Neural cell (in vitro differentiated cells): ENCODE measurements at regions not wholly inside any gene's neighbourhood (a gene's known extent, or its start where the extent isn't known, plus 50 kb on each side); places are given as distances from the start of the nearest gene placed in this dataset.

Source experiments
- H2AFZ ChIP-seq: fragments of 200-600, 300-800 bp; sonication (generic), shearing (Covaris generic); 2 replicates; pipeline ENCODE4 v1.6.0; 2014; ENCODE audit warnings: low read depth, mild to moderate bottlenecking, antibody characterized with exemption, low read length, moderate library complexity
- H3F3A ChIP-seq: fragments of 200-600 bp; shearing (Covaris generic); 2 replicates; pipeline ENCODE4 v1.6.1; 2016; ENCODE audit warnings: mild to moderate bottlenecking, moderate library complexity, mixed read lengths, antibody characterized with exemption, low read length; ENCODE audit not compliant: insufficient read depth, poor library complexity, severe bottlenecking
- H3K27ac ChIP-seq: fragments of 200-600, 300-800 bp; sonication (generic), shearing (Covaris generic); 2 replicates; pipeline ENCODE4 v1.5.1; 2014; ENCODE audit warnings: mild to moderate bottlenecking, low read length, moderate library complexity
- H3K27me3 ChIP-seq: fragments of 300-800, 200-600 bp; sonication (generic), shearing (Covaris generic); 2 replicates; pipeline ENCODE4 v1.6.0; 2014; ENCODE audit warnings: mild to moderate bottlenecking, low read depth, low read length, moderate library complexity; ENCODE audit not compliant: insufficient read depth
- H3K36me3 ChIP-seq: fragments of 300-800, 200-600 bp; sonication (generic), shearing (Covaris generic); 2 replicates; pipeline ENCODE4 v1.5.1; 2014; ENCODE audit warnings: mild to moderate bottlenecking, antibody characterized with exemption, low read length, moderate library complexity; ENCODE audit not compliant: insufficient read depth
- H3K4me2 ChIP-seq: fragments of 300-800, 200-600 bp; sonication (generic), shearing (Covaris generic); 2 replicates; pipeline ENCODE4 v1.6.0; 2014; ENCODE audit warnings: mild to moderate bottlenecking, low read length
- H3K4me3 ChIP-seq: fragments of 300-800, 200-600 bp; sonication (generic), shearing (Covaris generic); 2 replicates; pipeline ENCODE4 v1.5.1; 2014; ENCODE audit warnings: mild to moderate bottlenecking, low read length, moderate library complexity
- H3K79me2 ChIP-seq: fragments of 200-600 bp; shearing (Covaris generic); replicated peaks from 2 replicates; pipeline ENCODE4 v1.6.0; 2014; ENCODE audit warnings: mild to moderate bottlenecking, low read length, moderate library complexity; ENCODE audit not compliant: insufficient read depth
- H3K9ac ChIP-seq: fragments of 300-800, 200-600 bp; sonication (generic), shearing (Covaris generic); 2 replicates; pipeline ENCODE4 v1.6.1; 2016; ENCODE audit warnings: mild to moderate bottlenecking, low read length, mixed read lengths
- H3K9me2 ChIP-seq: fragments of 200-600 bp; shearing (Covaris generic); 2 replicates; pipeline ENCODE4 v1.6.1; 2016; ENCODE audit warnings: mild to moderate bottlenecking, low read length, mixed read lengths; ENCODE audit not compliant: insufficient read depth
- H3K9me3 ChIP-seq: fragments of 200-600, 300-800 bp; sonication (generic), shearing (Covaris generic); 2 replicates; pipeline ENCODE4 v1.6.1; 2016; ENCODE audit warnings: mild to moderate bottlenecking, mixed run types, low read length, moderate library complexity, mixed read lengths
- H4K20me1 ChIP-seq: fragments of 200-600 bp; shearing (Covaris generic); 2 replicates; pipeline ENCODE4 v1.6.1; 2016; ENCODE audit warnings: mild to moderate bottlenecking, mixed run types; ENCODE audit not compliant: insufficient read depth
- EP300 ChIP-seq: fragments of 450-650 bp; conservative IDR thresholded peaks from 2 replicates; pipeline ENCODE4 v1.6.1; 2014; ENCODE audit warnings: antibody characterized with exemption, mild to moderate bottlenecking, moderate library complexity; ENCODE audit not compliant: poor library complexity, severe bottlenecking
- EZH2 ChIP-seq: fragments of 200-600, 300-800 bp; shearing (Covaris generic), sonication (generic); IDR thresholded peaks from 2 replicates; pipeline ENCODE4 v1.6.1; 2014; ENCODE audit warnings: antibody characterized with exemption, low read length, borderline replicate concordance, mild to moderate bottlenecking; ENCODE audit not compliant: insufficient read depth, poor library complexity, severe bottlenecking
- MXI1 ChIP-seq: fragments of 450-650 bp; conservative IDR thresholded peaks from 2 replicates; pipeline ENCODE4 v1.6.1; 2014; ENCODE audit warnings: antibody characterized with exemption, mild to moderate bottlenecking; ENCODE audit not compliant: poor library complexity, severe bottlenecking
- POLR2AphosphoS5 ChIP-seq: IDR thresholded peaks from 2 replicates; pipeline ENCODE4 v1.6.1; 2012
- RAD21 ChIP-seq: fragments of 450-650 bp; conservative IDR thresholded peaks from 2 replicates; pipeline ENCODE4 v1.6.1; 2014; ENCODE audit warnings: antibody characterized with exemption, mild to moderate bottlenecking, moderate library complexity
- SMC3 ChIP-seq: fragments of 450-650 bp; conservative IDR thresholded peaks from 2 replicates; pipeline ENCODE4 v1.6.1; 2014; ENCODE audit warnings: antibody characterized with exemption, mild to moderate bottlenecking, moderate library complexity; ENCODE audit not compliant: poor library complexity
- TAF1 ChIP-seq: IDR thresholded peaks from 2 replicates; pipeline ENCODE4 v1.6.1; 2012; ENCODE audit warnings: low read depth
- TF ChIP-seq, protein P1 (sequence below): IDR thresholded peaks from 2 replicates; pipeline ENCODE4 v1.6.1; 2012; ENCODE audit warnings: borderline replicate concordance
- TF ChIP-seq, protein P2 (sequence below): fragments of 450-650 bp; IDR thresholded peaks from 2 replicates; pipeline ENCODE4 v1.5.1; 2014; ENCODE audit warnings: antibody characterized with exemption, mild to moderate bottlenecking, moderate library complexity; ENCODE audit not compliant: poor library complexity, severe bottlenecking

DNA sequence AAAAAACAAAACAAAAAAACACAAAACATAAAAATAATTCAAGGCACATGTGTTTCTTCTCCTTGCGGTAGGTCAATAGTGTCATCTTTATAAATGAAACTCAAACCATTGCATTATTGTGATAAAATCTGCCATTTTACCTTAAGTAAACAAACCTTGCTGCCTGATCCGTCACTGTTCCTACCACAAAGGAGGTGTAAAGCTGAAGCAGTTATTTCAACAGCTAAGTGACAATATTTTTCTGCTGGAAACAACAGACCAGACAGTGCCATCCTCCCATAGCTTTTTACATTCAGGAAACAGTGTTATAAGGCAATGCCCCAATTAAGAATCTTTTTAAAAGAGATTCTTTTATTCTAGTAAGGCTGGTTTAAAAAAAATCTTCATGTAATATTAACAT is 242.7 kb downstream of the PPP1R2C start:
- Histone ChIP-seq H3F3A (no peaks in the 10 kb centered on the region), H3K4me3 (no peak overlapping the region), H3K36me3 (no peaks in the 10 kb centered on the region), H4K20me1 (no peaks in the 10 kb centered on the region), H3K9me2 (no peaks in the 10 kb centered on the region), H3K79me2 (no peaks in the 10 kb centered on the region), H3K9me3 (no peaks in the 10 kb centered on the region), H3K9ac (no peak overlapping the region), H3K27me3 (no peaks in the 10 kb centered on the region), H2AFZ (no peak overlapping the region), H3K4me2 (no peak overlapping the region), H3K27ac (no peak overlapping the region)
- TF ChIP-seq POLR2AphosphoS5 = no peak
- no peak for TF ChIP-seq EZH2
- no peak for TF ChIP-seq RAD21
- no peak for TF ChIP-seq SMC3
- TF ChIP-seq, protein P1, sequence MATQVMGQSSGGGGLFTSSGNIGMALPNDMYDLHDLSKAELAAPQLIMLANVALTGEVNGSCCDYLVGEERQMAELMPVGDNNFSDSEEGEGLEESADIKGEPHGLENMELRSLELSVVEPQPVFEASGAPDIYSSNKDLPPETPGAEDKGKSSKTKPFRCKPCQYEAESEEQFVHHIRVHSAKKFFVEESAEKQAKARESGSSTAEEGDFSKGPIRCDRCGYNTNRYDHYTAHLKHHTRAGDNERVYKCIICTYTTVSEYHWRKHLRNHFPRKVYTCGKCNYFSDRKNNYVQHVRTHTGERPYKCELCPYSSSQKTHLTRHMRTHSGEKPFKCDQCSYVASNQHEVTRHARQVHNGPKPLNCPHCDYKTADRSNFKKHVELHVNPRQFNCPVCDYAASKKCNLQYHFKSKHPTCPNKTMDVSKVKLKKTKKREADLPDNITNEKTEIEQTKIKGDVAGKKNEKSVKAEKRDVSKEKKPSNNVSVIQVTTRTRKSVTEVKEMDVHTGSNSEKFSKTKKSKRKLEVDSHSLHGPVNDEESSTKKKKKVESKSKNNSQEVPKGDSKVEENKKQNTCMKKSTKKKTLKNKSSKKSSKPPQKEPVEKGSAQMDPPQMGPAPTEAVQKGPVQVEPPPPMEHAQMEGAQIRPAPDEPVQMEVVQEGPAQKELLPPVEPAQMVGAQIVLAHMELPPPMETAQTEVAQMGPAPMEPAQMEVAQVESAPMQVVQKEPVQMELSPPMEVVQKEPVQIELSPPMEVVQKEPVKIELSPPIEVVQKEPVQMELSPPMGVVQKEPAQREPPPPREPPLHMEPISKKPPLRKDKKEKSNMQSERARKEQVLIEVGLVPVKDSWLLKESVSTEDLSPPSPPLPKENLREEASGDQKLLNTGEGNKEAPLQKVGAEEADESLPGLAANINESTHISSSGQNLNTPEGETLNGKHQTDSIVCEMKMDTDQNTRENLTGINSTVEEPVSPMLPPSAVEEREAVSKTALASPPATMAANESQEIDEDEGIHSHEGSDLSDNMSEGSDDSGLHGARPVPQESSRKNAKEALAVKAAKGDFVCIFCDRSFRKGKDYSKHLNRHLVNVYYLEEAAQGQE = no peak
- TF ChIP-seq MXI1 = no peak
- no peak for TF ChIP-seq TAF1
- no peak for TF ChIP-seq EP300
- TF ChIP-seq, protein P2, sequence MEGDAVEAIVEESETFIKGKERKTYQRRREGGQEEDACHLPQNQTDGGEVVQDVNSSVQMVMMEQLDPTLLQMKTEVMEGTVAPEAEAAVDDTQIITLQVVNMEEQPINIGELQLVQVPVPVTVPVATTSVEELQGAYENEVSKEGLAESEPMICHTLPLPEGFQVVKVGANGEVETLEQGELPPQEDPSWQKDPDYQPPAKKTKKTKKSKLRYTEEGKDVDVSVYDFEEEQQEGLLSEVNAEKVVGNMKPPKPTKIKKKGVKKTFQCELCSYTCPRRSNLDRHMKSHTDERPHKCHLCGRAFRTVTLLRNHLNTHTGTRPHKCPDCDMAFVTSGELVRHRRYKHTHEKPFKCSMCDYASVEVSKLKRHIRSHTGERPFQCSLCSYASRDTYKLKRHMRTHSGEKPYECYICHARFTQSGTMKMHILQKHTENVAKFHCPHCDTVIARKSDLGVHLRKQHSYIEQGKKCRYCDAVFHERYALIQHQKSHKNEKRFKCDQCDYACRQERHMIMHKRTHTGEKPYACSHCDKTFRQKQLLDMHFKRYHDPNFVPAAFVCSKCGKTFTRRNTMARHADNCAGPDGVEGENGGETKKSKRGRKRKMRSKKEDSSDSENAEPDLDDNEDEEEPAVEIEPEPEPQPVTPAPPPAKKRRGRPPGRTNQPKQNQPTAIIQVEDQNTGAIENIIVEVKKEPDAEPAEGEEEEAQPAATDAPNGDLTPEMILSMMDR = no peak

DNA sequence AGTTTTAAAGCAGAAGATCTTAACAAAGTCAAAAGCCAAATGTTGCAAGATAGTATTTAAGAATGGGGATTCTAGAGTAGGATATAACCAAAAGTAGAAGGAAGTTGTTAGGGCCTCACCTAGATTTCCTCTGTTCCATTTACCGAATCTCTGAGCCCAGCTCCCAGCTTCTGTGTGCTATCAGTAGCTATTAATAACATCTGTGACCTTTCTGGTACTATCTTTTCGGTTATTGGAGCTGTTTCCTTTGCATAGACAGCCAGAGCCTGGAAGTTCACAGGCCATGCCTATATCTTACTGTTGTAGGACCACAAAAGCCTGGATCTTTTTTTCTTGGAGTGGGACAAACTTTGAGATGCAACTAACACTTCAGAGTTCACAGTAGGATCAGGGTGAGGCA is 244.2 kb downstream of the PPP1R2C start:
- Histone ChIP-seq H3K9ac (no peak overlapping the region), H3K9me3 (no peaks in the 10 kb centered on the region), H3K36me3 (no peaks in the 10 kb centered on the region), H4K20me1 (no peaks in the 10 kb centered on the region), H3K9me2 (no peaks in the 10 kb centered on the region), H3K27ac (no peak overlapping the region), H3F3A (no peaks in the 10 kb centered on the region), H3K79me2 (no peaks in the 10 kb centered on the region), H3K4me2 (no peak overlapping the region), H3K27me3 (no peaks in the 10 kb centered on the region), H3K4me3 (no peak overlapping the region), H2AFZ (no peak overlapping the region)
- TF ChIP-seq POLR2AphosphoS5 = no peak
- no peak for TF ChIP-seq EZH2
- TF ChIP-seq TAF1 = no peak
- no peak for TF ChIP-seq RAD21
- TF ChIP-seq MXI1 = no peak
- no peak for TF ChIP-seq EP300
- no peak for TF ChIP-seq SMC3
- TF ChIP-seq, protein P1 = no peak
- TF ChIP-seq, protein P2 = no peak
